ENCODE measurements at regions not wholly inside any gene's neighbourhood (a gene's known extent, or its start where the extent isn't known, plus 50 kb on each side); places are given as distances from the start of the nearest gene placed in this dataset.

DNA sequence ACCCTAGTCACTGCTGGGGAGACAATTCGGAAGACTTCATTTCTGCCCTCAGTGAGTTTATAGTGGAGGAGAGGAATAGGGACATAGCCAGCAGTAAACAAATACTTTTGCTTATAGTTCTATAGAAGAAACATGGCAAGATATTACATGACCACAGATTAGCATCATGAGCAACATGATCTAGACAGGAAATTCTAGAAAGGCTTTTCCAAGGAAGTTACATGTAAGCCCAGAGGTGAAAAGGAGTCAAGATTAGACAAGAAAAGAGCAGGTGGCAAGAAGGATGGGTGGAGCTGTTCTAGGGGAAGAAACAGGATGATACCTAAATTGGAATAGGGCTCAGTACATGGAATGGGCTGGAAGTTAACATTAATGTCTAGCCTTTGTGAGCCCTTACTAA is 82.8 kb upstream of the MYO10 start:
- Histone ChIP-seq H3K4me1 (ENCODE audit: control insufficient read depth, insufficient read depth, low read depth, low read length) (peaks cover 2% of the 10 kb centered on the region), H3K23ac (ENCODE audit: low read length in 2 of 2) (no peak overlapping the region), H2AK5ac (ENCODE audit: low read length, severe bottlenecking) (no peak overlapping the region), H3K9me3 (ENCODE audit: control insufficient read depth, low read length) (no peaks in the 10 kb centered on the region), H3K9ac (ENCODE audit: low read length) (no peak overlapping the region), H3K4ac (ENCODE audit: low read depth in 1 of 2, low read length in 2 of 2) (no peak overlapping the region), H2BK12ac (ENCODE audit: low read length in 2 of 2) (peak overlapping the region in 1 of 2 experiments; percentile 71), H4K8ac (ENCODE audit: low read length) (no peak overlapping the region), H2BK15ac (ENCODE audit: low read depth, poor library complexity, severe bottlenecking) (no peak overlapping the region), H3K4me3 (ENCODE audit: insufficient read depth in 1 of 2, low read depth in 1 of 2, low read length in 2 of 2) (no peak overlapping the region), H4K91ac (ENCODE audit: low read length) (no peak overlapping the region), H2BK5ac (ENCODE audit: low read depth, low read length, poor library complexity, severe bottlenecking) (no peak overlapping the region), H3K14ac (ENCODE audit: low read length in 2 of 2) (no peak overlapping the region), H3K27me3 (ENCODE audit: control insufficient read depth in 1 of 2, insufficient read depth in 1 of 2, low read length in 2 of 2) (no peaks in the 10 kb centered on the region), H2AFZ (ENCODE audit: low read depth, low read length) (no peak overlapping the region), H3K36me3 (ENCODE audit: control insufficient read depth in 1 of 2, insufficient read depth in 2 of 2, low read depth in 1 of 2, low read length in 2 of 2) (no peaks in the 10 kb centered on the region), H3K18ac (ENCODE audit: low read depth in 1 of 2, low read length in 2 of 2) (no peak overlapping the region), H3K79me1 (replicated peaks; ENCODE audit: low read length, poor library complexity, severe bottlenecking) (no peaks in the 10 kb centered on the region), H2BK120ac (ENCODE audit: low read depth, low read length) (no peak overlapping the region), H3K27ac (ENCODE audit: low read length, poor library complexity, severe bottlenecking) (no peak overlapping the region), H3K4me2 (ENCODE audit: low read length, poor library complexity, severe bottlenecking) (no peak overlapping the region)
- WGBS = 60% methylated on average over 1 of the region's 1 CpG
- DNase-seq = no peak

DNA sequence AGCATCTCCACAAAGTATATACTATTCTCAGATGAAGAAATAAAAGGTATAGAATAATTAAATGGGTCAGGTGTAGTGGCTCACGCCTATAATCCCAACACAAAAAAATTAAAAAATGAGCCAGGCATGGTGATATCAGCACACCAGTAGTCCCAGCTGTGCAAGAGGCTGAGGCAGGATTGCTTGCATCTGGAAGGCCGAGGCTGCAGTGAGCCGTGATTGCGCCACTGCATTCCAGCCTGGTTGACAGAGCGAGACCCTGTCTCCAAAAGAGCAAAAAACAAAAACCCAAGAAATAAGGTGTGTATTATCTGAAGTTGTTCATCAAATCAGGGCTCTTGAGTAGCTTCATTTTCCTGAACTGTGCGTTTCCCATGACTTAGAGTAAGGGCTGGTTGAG is 83.2 kb upstream of the MYO10 start:
- Histone ChIP-seq H2AK5ac (ENCODE audit: low read length, severe bottlenecking) (no peak overlapping the region), H2BK15ac (ENCODE audit: low read depth, poor library complexity, severe bottlenecking) (no peak overlapping the region), H3K79me1 (replicated peaks; ENCODE audit: low read length, poor library complexity, severe bottlenecking) (no peaks in the 10 kb centered on the region), H3K36me3 (ENCODE audit: control insufficient read depth in 1 of 2, insufficient read depth in 2 of 2, low read depth in 1 of 2, low read length in 2 of 2) (no peaks in the 10 kb centered on the region), H3K4me3 (ENCODE audit: insufficient read depth in 1 of 2, low read depth in 1 of 2, low read length in 2 of 2) (no peak overlapping the region), H3K14ac (ENCODE audit: low read length in 2 of 2) (no peak overlapping the region), H3K4me2 (ENCODE audit: low read length, poor library complexity, severe bottlenecking) (no peak overlapping the region), H3K23ac (ENCODE audit: low read length in 2 of 2) (no peak overlapping the region), H2AFZ (ENCODE audit: low read depth, low read length) (no peak overlapping the region), H2BK5ac (ENCODE audit: low read depth, low read length, poor library complexity, severe bottlenecking) (no peak overlapping the region), H3K18ac (ENCODE audit: low read depth in 1 of 2, low read length in 2 of 2) (no peak overlapping the region), H2BK12ac (ENCODE audit: low read length in 2 of 2) (peak overlapping the region in 1 of 2 experiments; percentile 17), H2BK120ac (ENCODE audit: low read depth, low read length) (peak overlapping the region; percentile 54), H4K91ac (ENCODE audit: low read length) (no peak overlapping the region), H3K9me3 (ENCODE audit: control insufficient read depth, low read length) (no peaks in the 10 kb centered on the region), H4K8ac (ENCODE audit: low read length) (no peak overlapping the region), H3K27ac (ENCODE audit: low read length, poor library complexity, severe bottlenecking) (no peak overlapping the region), H3K4ac (ENCODE audit: low read depth in 1 of 2, low read length in 2 of 2) (peak overlapping the region in 1 of 2 experiments; percentile 26), H3K9ac (ENCODE audit: low read length) (no peak overlapping the region), H3K4me1 (ENCODE audit: control insufficient read depth, insufficient read depth, low read depth, low read length) (peaks cover 2% of the 10 kb centered on the region), H3K27me3 (ENCODE audit: control insufficient read depth in 1 of 2, insufficient read depth in 1 of 2, low read length in 2 of 2) (no peaks in the 10 kb centered on the region)
- peak; percentile 64 for DNase-seq
- 59% methylated on average over 5 of the region's 6 CpGs for WGBS

DNA sequence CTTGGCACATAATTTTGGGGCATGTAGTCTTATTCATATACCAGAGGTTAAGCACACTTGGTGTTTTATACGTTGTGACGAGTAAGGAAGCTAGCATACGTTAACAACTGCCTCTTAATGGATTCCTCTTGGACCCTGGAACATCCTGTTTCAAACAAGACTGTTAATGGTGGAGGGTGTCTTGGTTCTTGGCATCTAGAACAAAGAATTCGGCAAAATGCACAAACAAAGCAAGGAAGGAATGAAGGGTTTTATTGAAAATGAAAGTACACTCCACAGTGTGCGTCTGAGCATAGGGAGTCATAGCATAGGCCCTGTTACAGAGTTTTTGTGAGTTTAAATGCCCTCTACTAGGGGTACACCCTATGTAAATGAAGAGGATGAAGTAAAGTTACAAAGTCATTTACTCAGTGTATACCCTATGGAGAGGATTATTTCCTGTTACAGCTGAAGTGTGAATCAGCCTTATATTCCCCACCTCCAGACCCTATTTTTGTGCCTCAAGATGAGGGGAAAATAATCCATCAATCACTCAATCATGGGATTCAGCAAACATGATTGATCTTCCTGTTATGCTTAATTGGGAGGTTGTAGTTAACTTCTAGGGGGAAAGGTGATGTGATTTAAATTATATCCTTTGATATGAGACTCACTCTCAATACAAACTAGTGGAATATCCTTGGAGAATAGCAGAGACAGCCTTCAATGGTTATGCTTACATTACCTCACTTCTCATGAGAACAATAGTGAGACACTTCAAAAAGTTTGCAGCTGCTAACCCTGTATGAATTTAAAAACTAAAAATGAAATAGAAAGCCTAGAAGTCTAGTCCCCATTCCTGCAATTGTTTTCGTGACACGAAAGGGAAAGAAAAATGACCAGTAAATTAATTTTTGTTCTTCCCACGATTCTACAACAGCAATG is 84.9 kb upstream of the MYO10 start:
- H3K23ac ChIP-seq (ENCODE audit: low read length in 2 of 2) = no peak overlapping the region

DNA sequence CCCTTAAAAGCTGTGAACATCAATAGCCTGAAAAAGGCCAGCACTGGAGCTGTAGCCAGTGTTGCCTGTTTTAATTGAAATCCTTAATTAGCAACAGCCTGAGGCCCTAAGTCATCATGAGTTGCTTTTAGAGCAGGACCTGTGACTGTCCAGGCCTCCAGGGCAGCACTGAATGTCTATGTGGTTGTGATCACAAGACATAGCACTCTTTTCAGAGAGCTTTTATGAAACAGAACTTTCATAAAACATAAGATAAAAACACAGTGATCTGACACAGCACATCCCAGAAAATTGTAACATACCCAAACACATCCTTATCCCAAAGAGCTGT is 85.5 kb upstream of the MYO10 start:
- Histone ChIP-seq H2BK15ac (ENCODE audit: low read depth, poor library complexity, severe bottlenecking) (no peak overlapping the region), H4K8ac (ENCODE audit: low read length) (peak overlapping the region; percentile 27), H3K9ac (ENCODE audit: low read length) (peak overlapping the region; percentile 27), H2BK5ac (ENCODE audit: low read depth, low read length, poor library complexity, severe bottlenecking) (no peak overlapping the region), H3K4ac (ENCODE audit: low read depth in 1 of 2, low read length in 2 of 2) (no peak overlapping the region), H3K4me1 (ENCODE audit: control insufficient read depth, insufficient read depth, low read depth, low read length) (peaks cover 3% of the 10 kb centered on the region), H3K23ac (ENCODE audit: low read length in 2 of 2) (no peak overlapping the region), H3K14ac (ENCODE audit: low read length in 2 of 2) (no peak overlapping the region), H3K18ac (ENCODE audit: low read depth in 1 of 2, low read length in 2 of 2) (peak overlapping the region; percentile 54 to 82), H3K4me3 (ENCODE audit: insufficient read depth in 1 of 2, low read depth in 1 of 2, low read length in 2 of 2) (no peak overlapping the region), H3K27me3 (ENCODE audit: control insufficient read depth in 1 of 2, insufficient read depth in 1 of 2, low read length in 2 of 2) (no peaks in the 10 kb centered on the region), H2AK5ac (ENCODE audit: low read length, severe bottlenecking) (no peak overlapping the region), H2BK12ac (ENCODE audit: low read length in 2 of 2) (peak overlapping the region; percentile 21 to 38), H4K91ac (ENCODE audit: low read length) (peak overlapping the region; percentile 18), H3K27ac (ENCODE audit: low read length, poor library complexity, severe bottlenecking) (no peak overlapping the region), H2BK120ac (ENCODE audit: low read depth, low read length) (no peak overlapping the region), H3K4me2 (ENCODE audit: low read length, poor library complexity, severe bottlenecking) (no peak overlapping the region), H3K9me3 (ENCODE audit: control insufficient read depth, low read length) (no peaks in the 10 kb centered on the region), H3K79me1 (replicated peaks; ENCODE audit: low read length, poor library complexity, severe bottlenecking) (no peaks in the 10 kb centered on the region), H3K36me3 (ENCODE audit: control insufficient read depth in 1 of 2, insufficient read depth in 2 of 2, low read depth in 1 of 2, low read length in 2 of 2) (no peaks in the 10 kb centered on the region), H2AFZ (ENCODE audit: low read depth, low read length) (no peak overlapping the region)
- peak; percentile 59 for DNase-seq

More for the DNA sequence above, 84.9 kb upstream of the MYO10 start:
- Histone ChIP-seq H3K4ac (ENCODE audit: low read depth in 1 of 2, low read length in 2 of 2) (peak overlapping the region in 1 of 2 experiments; percentile 79), H4K8ac (ENCODE audit: low read length) (peak overlapping the region; percentile 7), H3K36me3 (ENCODE audit: control insufficient read depth in 1 of 2, insufficient read depth in 2 of 2, low read depth in 1 of 2, low read length in 2 of 2) (no peaks in the 10 kb centered on the region), H3K4me1 (ENCODE audit: control insufficient read depth, insufficient read depth, low read depth, low read length) (peaks cover 3% of the 10 kb centered on the region), H3K14ac (ENCODE audit: low read length in 2 of 2) (no peak overlapping the region), H3K9me3 (ENCODE audit: control insufficient read depth, low read length) (no peaks in the 10 kb centered on the region), H3K18ac (ENCODE audit: low read depth in 1 of 2, low read length in 2 of 2) (peak overlapping the region; percentile 54 to 93), H2AK5ac (ENCODE audit: low read length, severe bottlenecking) (no peak overlapping the region), H4K91ac (ENCODE audit: low read length) (peak overlapping the region; percentile 48), H2BK5ac (ENCODE audit: low read depth, low read length, poor library complexity, severe bottlenecking) (no peak overlapping the region), H2AFZ (ENCODE audit: low read depth, low read length) (no peak overlapping the region), H3K4me3 (ENCODE audit: insufficient read depth in 1 of 2, low read depth in 1 of 2, low read length in 2 of 2) (peak overlapping the region in 1 of 2 experiments; percentile 50), H2BK12ac (ENCODE audit: low read length in 2 of 2) (peak overlapping the region in 1 of 2 experiments; percentile 65), H3K4me2 (ENCODE audit: low read length, poor library complexity, severe bottlenecking) (no peak overlapping the region), H2BK120ac (ENCODE audit: low read depth, low read length) (no peak overlapping the region), H3K9ac (ENCODE audit: low read length) (peak overlapping the region; percentile 40), H2BK15ac (ENCODE audit: low read depth, poor library complexity, severe bottlenecking) (no peak overlapping the region), H3K79me1 (replicated peaks; ENCODE audit: low read length, poor library complexity, severe bottlenecking) (no peaks in the 10 kb centered on the region), H3K27me3 (ENCODE audit: control insufficient read depth in 1 of 2, insufficient read depth in 1 of 2, low read length in 2 of 2) (no peaks in the 10 kb centered on the region), H3K27ac (ENCODE audit: low read length, poor library complexity, severe bottlenecking) (no peak overlapping the region)
- WGBS = 87% methylated on average over 8 of the region's 8 CpGs
- DNase-seq = peak; percentile 38
